ENCODE measurements at regions not wholly inside any gene's neighbourhood (a gene's known extent, or its start where the extent isn't known, plus 50 kb on each side); places are given as distances from the start of the nearest gene placed in this dataset.

DNA sequence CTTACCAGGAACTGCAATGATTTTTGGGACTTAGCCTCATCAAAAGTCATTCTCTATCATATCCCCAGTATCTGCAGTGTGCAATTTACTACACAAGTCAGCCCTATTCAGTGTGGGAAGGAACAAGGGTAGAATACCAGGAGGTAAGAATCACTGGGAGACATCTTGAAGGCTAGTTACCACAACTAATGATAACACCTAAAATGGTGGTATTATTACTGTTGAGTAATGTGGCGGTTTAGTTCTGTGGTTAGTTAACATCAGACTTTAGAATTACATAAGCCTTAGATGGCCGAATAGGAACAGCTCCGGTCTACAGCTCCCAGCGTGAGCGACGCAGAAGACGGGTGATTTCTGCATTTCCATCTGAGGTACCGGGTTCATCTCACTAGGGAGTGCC lies 567.9 kb upstream of the CDH11 start:
- TF ChIP-seq, protein P1, sequence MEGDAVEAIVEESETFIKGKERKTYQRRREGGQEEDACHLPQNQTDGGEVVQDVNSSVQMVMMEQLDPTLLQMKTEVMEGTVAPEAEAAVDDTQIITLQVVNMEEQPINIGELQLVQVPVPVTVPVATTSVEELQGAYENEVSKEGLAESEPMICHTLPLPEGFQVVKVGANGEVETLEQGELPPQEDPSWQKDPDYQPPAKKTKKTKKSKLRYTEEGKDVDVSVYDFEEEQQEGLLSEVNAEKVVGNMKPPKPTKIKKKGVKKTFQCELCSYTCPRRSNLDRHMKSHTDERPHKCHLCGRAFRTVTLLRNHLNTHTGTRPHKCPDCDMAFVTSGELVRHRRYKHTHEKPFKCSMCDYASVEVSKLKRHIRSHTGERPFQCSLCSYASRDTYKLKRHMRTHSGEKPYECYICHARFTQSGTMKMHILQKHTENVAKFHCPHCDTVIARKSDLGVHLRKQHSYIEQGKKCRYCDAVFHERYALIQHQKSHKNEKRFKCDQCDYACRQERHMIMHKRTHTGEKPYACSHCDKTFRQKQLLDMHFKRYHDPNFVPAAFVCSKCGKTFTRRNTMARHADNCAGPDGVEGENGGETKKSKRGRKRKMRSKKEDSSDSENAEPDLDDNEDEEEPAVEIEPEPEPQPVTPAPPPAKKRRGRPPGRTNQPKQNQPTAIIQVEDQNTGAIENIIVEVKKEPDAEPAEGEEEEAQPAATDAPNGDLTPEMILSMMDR (IDR thresholded peaks at IDR 0.05; ENCODE audit: control extremely low read depth in 1 of 3, insufficient read depth in 1 of 3, low read depth in 1 of 3, low read length in 3 of 3): no peak
- TF ChIP-seq NANOG (IDR thresholded peaks at IDR 0.05; ENCODE audit: insufficient read depth, low read depth, low read length, poor library complexity, severe bottlenecking) (no peak), BRCA1 (IDR thresholded peaks at IDR 0.05; ENCODE audit: low read depth, low read length) (no peak), CREB1 (IDR thresholded peaks at IDR 0.05) (no peak), SRF (IDR thresholded peaks at IDR 0.05; ENCODE audit: low read depth, low read length) (no peak)

Data from H1 (cell line).